HL-60 (cell line): ENCODE measurements at regions not wholly inside any gene's neighbourhood (a gene's known extent, or its start where the extent isn't known, plus 50 kb on each side); places are given as distances from the start of the nearest gene placed in this dataset.

ENCODE experiments used
- DNase-seq, 2 experiments: peaks; one replicate each; pipeline ENCODE4 v3.0.0-alpha.2; 2010 to 2020; ENCODE audit warnings: low read depth in 1 of 2, low spot score in 1 of 2
- H3K27ac ChIP-seq: fragments of 250-450 bp; sonication (Bioruptor Pico); replicated peaks from 2 replicates; pipeline ENCODE4 v1.5.1; 2020; ENCODE audit warnings: mild to moderate bottlenecking, moderate library complexity
- H3K27me3 ChIP-seq: fragments of 250-450 bp; sonication (Bioruptor Pico); 2 replicates; pipeline ENCODE4 v1.5.1; 2021; ENCODE audit warnings: mild to moderate bottlenecking, moderate library complexity; ENCODE audit not compliant: insufficient read depth, poor library complexity, severe bottlenecking
- H3K4me3 ChIP-seq: replicated peaks from 2 replicates; pipeline ENCODE4 v1.5.1; 2011; ENCODE audit warnings: mild to moderate bottlenecking, control low read depth, low read length; ENCODE audit not compliant: insufficient read depth
- CTCF ChIP-seq: IDR thresholded peaks from one replicate; pipeline ENCODE4 v1.5.1; 2011; ENCODE audit warnings: low read length, control low read depth, inconsistent platforms; ENCODE audit not compliant: insufficient read depth
- GABPA ChIP-seq: IDR thresholded peaks from 2 replicates; pipeline ENCODE4 v1.6.1; 2012; ENCODE audit warnings: low read depth
- POLR2AphosphoS5 ChIP-seq: IDR thresholded peaks from 2 replicates; pipeline ENCODE4 v1.6.1; 2012; ENCODE audit warnings: low read depth
- SPI1 ChIP-seq: IDR thresholded peaks from 2 replicates; pipeline ENCODE4 v1.6.1; 2012; ENCODE audit warnings: low read depth, mild to moderate bottlenecking, borderline replicate concordance
- TF ChIP-seq, protein P1 (sequence below): IDR thresholded peaks from 2 replicates; pipeline ENCODE4 v1.6.1; 2012; ENCODE audit warnings: low read depth; ENCODE audit not compliant: insufficient replicate concordance

GRCh38 chr11:24046731-24047130 is 450.1 kb upstream of the LUZP2 start:
- Histone ChIP-seq H3K27ac (no peak overlapping the region), H3K4me3 (no peak overlapping the region), H3K27me3 (no peaks in the 10 kb centered on the region)
- TF ChIP-seq, protein P1, sequence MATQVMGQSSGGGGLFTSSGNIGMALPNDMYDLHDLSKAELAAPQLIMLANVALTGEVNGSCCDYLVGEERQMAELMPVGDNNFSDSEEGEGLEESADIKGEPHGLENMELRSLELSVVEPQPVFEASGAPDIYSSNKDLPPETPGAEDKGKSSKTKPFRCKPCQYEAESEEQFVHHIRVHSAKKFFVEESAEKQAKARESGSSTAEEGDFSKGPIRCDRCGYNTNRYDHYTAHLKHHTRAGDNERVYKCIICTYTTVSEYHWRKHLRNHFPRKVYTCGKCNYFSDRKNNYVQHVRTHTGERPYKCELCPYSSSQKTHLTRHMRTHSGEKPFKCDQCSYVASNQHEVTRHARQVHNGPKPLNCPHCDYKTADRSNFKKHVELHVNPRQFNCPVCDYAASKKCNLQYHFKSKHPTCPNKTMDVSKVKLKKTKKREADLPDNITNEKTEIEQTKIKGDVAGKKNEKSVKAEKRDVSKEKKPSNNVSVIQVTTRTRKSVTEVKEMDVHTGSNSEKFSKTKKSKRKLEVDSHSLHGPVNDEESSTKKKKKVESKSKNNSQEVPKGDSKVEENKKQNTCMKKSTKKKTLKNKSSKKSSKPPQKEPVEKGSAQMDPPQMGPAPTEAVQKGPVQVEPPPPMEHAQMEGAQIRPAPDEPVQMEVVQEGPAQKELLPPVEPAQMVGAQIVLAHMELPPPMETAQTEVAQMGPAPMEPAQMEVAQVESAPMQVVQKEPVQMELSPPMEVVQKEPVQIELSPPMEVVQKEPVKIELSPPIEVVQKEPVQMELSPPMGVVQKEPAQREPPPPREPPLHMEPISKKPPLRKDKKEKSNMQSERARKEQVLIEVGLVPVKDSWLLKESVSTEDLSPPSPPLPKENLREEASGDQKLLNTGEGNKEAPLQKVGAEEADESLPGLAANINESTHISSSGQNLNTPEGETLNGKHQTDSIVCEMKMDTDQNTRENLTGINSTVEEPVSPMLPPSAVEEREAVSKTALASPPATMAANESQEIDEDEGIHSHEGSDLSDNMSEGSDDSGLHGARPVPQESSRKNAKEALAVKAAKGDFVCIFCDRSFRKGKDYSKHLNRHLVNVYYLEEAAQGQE, result no peak
- TF ChIP-seq CTCF (no peak), SPI1 (no peak), POLR2AphosphoS5 (no peak), GABPA (no peak)
- no peak for DNase-seq

- no peak overlapping the region for H3K27ac ChIP-seq
- DNase-seq, result no peak
- TF ChIP-seq CTCF (no peak), POLR2AphosphoS5 (no peak), GABPA (no peak)
- TF ChIP-seq, protein P1, result no peak
- no peak overlapping the region for H3K4me3 ChIP-seq
- H3K27me3 ChIP-seq, result no peaks in the 10 kb centered on the region
Measured at GRCh38 chr11:24056051-24056450, 440.8 kb upstream of the LUZP2 start.

DNA sequence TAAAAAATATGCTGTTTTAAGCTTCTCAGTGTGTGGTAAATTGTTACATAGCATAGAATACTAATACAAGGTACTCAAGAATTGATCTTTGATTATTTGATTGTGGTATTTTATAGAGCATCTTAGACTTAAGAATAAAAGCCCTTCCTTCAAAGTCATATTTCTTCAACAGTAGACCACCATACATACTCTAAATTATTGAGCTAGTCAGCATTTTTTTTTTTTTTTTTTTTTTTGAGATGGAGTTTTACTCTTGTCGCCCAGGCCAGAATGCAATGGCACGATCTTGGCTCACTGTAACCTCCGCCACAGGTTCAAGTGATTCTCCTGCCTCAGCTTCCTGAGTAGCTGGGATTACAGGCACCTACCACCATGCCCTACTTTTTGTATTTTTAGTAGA is 436.7 kb upstream of the LUZP2 start:
- TF ChIP-seq POLR2AphosphoS5, result no peak
- TF ChIP-seq GABPA, result no peak
- no peak for TF ChIP-seq SPI1
- TF ChIP-seq, protein P1, result no peak
- no peak for TF ChIP-seq CTCF
- no peak overlapping the region for H3K27ac ChIP-seq

More for the DNA sequence above, 436.7 kb upstream of the LUZP2 start:
- DNase-seq, result no peak
- Histone ChIP-seq H3K27me3 (no peaks in the 10 kb centered on the region), H3K4me3 (no peak overlapping the region)
